ENCODE measurements at regions not wholly inside any gene's neighbourhood (a gene's known extent, or its start where the extent isn't known, plus 50 kb on each side); places are given as distances from the start of the nearest gene placed in this dataset.

- Histone ChIP-seq H3K4me1 (ENCODE audit: control insufficient read depth, insufficient read depth, low read length, unreplicated experiment) (peaks cover 3% of the 10 kb centered on the region), H3K27ac (ENCODE audit: low read depth, low read length) (no peak overlapping the region), H3K79me2 (ENCODE audit: control insufficient read depth, insufficient read depth, low read length, unreplicated experiment) (no peaks in the 10 kb centered on the region), H3K36me3 (ENCODE audit: insufficient read depth, low read length) (no peaks in the 10 kb centered on the region), H3K27me3 (ENCODE audit: insufficient read depth, low read length) (peaks cover 11% of the 10 kb centered on the region; the same call in 1 of the 2 replicates), H3K4me3 (ENCODE audit: low read depth, low read length) (no peak overlapping the region), H2AFZ (ENCODE audit: low read length, unreplicated experiment) (no peak overlapping the region)
Observed at GRCh38 chr1:244235157-244235556, 184.1 kb downstream of the ZBTB18 start.

GRCh38 chr1:244236101-244236500 lies 185.0 kb downstream of the ZBTB18 start:
- Histone ChIP-seq H3K36me3 (ENCODE audit: insufficient read depth, low read length) (no peaks in the 10 kb centered on the region), H3K79me2 (ENCODE audit: control insufficient read depth, insufficient read depth, low read length, unreplicated experiment) (no peaks in the 10 kb centered on the region), H3K4me1 (ENCODE audit: control insufficient read depth, insufficient read depth, low read length, unreplicated experiment) (peaks cover 3% of the 10 kb centered on the region), H3K4me3 (ENCODE audit: low read depth, low read length) (no peak overlapping the region), H3K27ac (ENCODE audit: low read depth, low read length) (no peak overlapping the region), H2AFZ (ENCODE audit: low read length, unreplicated experiment) (no peak overlapping the region), H3K27me3 (ENCODE audit: insufficient read depth, low read length) (peaks cover 11% of the 10 kb centered on the region; the same call in 1 of the 2 replicates)

- no peaks in the 10 kb centered on the region for H3K79me2 ChIP-seq (ENCODE audit: control insufficient read depth, insufficient read depth, low read length, unreplicated experiment)
- H3K36me3 ChIP-seq (ENCODE audit: insufficient read depth, low read length) = no peaks in the 10 kb centered on the region
- H3K27me3 ChIP-seq (ENCODE audit: insufficient read depth, low read length) = peaks cover 11% of the 10 kb centered on the region; the same call in 1 of the 2 replicates
- H3K4me3 ChIP-seq (ENCODE audit: low read depth, low read length) = no peak overlapping the region
- H3K4me1 ChIP-seq (ENCODE audit: control insufficient read depth, insufficient read depth, low read length, unreplicated experiment) = peaks cover 3% of the 10 kb centered on the region
- no peak overlapping the region for H2AFZ ChIP-seq (ENCODE audit: low read length, unreplicated experiment)
- H3K27ac ChIP-seq (ENCODE audit: low read depth, low read length) = no peak overlapping the region
Observed at GRCh38 chr1:244236721-244237120, 185.6 kb downstream of the ZBTB18 start.

GRCh38 chr1:244237445-244237844 lies 186.4 kb downstream of the ZBTB18 start:
- H3K79me2 ChIP-seq (ENCODE audit: control insufficient read depth, insufficient read depth, low read length, unreplicated experiment) = no peaks in the 10 kb centered on the region
- no peak overlapping the region for H3K27ac ChIP-seq (ENCODE audit: low read depth, low read length)

GRCh38 chr1:244239261-244239770 lies 188.2 kb downstream of the ZBTB18 start:
- H3K27me3 ChIP-seq (ENCODE audit: insufficient read depth, low read length) = peaks cover 3% of the 10 kb centered on the region; the same call in 1 of the 2 replicates
- no peak overlapping the region for H3K27ac ChIP-seq (ENCODE audit: low read depth, low read length)
- H3K79me2 ChIP-seq (ENCODE audit: control insufficient read depth, insufficient read depth, low read length, unreplicated experiment) = no peaks in the 10 kb centered on the region
- H2AFZ ChIP-seq (ENCODE audit: low read length, unreplicated experiment) = no peak overlapping the region
- H3K4me3 ChIP-seq (ENCODE audit: low read depth, low read length) = no peak overlapping the region
- no peaks in the 10 kb centered on the region for H3K36me3 ChIP-seq (ENCODE audit: insufficient read depth, low read length)
- H3K4me1 ChIP-seq (ENCODE audit: control insufficient read depth, insufficient read depth, low read length, unreplicated experiment) = no peaks in the 10 kb centered on the region

More at GRCh38 chr1:244237445-244237844, 186.4 kb downstream of the ZBTB18 start:
- Histone ChIP-seq H3K27me3 (ENCODE audit: insufficient read depth, low read length) (peaks cover 4% of the 10 kb centered on the region; the same call in 1 of the 2 replicates), H2AFZ (ENCODE audit: low read length, unreplicated experiment) (no peak overlapping the region), H3K4me1 (ENCODE audit: control insufficient read depth, insufficient read depth, low read length, unreplicated experiment) (no peaks in the 10 kb centered on the region), H3K4me3 (ENCODE audit: low read depth, low read length) (no peak overlapping the region), H3K36me3 (ENCODE audit: insufficient read depth, low read length) (no peaks in the 10 kb centered on the region)

- Histone ChIP-seq H3K79me2 (ENCODE audit: control insufficient read depth, insufficient read depth, low read length, unreplicated experiment) (no peaks in the 10 kb centered on the region), H3K4me1 (ENCODE audit: control insufficient read depth, insufficient read depth, low read length, unreplicated experiment) (no peaks in the 10 kb centered on the region), H2AFZ (ENCODE audit: low read length, unreplicated experiment) (no peak overlapping the region), H3K4me3 (ENCODE audit: low read depth, low read length) (no peak overlapping the region), H3K27me3 (ENCODE audit: insufficient read depth, low read length) (peaks cover 11% of the 10 kb centered on the region), H3K27ac (ENCODE audit: low read depth, low read length) (no peak overlapping the region), H3K36me3 (ENCODE audit: insufficient read depth, low read length) (no peaks in the 10 kb centered on the region)
Observed at GRCh38 chr1:244241438-244241837, 190.4 kb downstream of the ZBTB18 start.

- no peak overlapping the region for H3K4me3 ChIP-seq (ENCODE audit: low read depth, low read length)
- H3K4me1 ChIP-seq (ENCODE audit: control insufficient read depth, insufficient read depth, low read length, unreplicated experiment) = no peaks in the 10 kb centered on the region
- H2AFZ ChIP-seq (ENCODE audit: low read length, unreplicated experiment) = no peak overlapping the region
Observed at GRCh38 chr1:244242446-244242845, 191.4 kb downstream of the ZBTB18 start.

GRCh38 chr1:244246334-244246733 lies 195.3 kb downstream of the ZBTB18 start:
- H3K27ac ChIP-seq (ENCODE audit: low read depth, low read length) = no peak overlapping the region

More at GRCh38 chr1:244242446-244242845, 191.4 kb downstream of the ZBTB18 start:
- Histone ChIP-seq H3K27me3 (ENCODE audit: insufficient read depth, low read length) (peaks cover 11% of the 10 kb centered on the region), H3K36me3 (ENCODE audit: insufficient read depth, low read length) (no peaks in the 10 kb centered on the region), H3K27ac (ENCODE audit: low read depth, low read length) (no peak overlapping the region), H3K79me2 (ENCODE audit: control insufficient read depth, insufficient read depth, low read length, unreplicated experiment) (no peaks in the 10 kb centered on the region)

GRCh38 chr1:244248426-244248825 lies 197.3 kb downstream of the ZBTB18 start:
- Histone ChIP-seq H3K27ac (ENCODE audit: low read depth, low read length) (no peak overlapping the region), H3K4me3 (ENCODE audit: low read depth, low read length) (no peak overlapping the region)

More at GRCh38 chr1:244246334-244246733, 195.3 kb downstream of the ZBTB18 start:
- H3K4me1 ChIP-seq (ENCODE audit: control insufficient read depth, insufficient read depth, low read length, unreplicated experiment) = no peaks in the 10 kb centered on the region
- H3K4me3 ChIP-seq (ENCODE audit: low read depth, low read length) = no peak overlapping the region
- H3K36me3 ChIP-seq (ENCODE audit: insufficient read depth, low read length) = no peaks in the 10 kb centered on the region
- no peak overlapping the region for H2AFZ ChIP-seq (ENCODE audit: low read length, unreplicated experiment)
- H3K27me3 ChIP-seq (ENCODE audit: insufficient read depth, low read length) = peaks cover 11% of the 10 kb centered on the region
- H3K79me2 ChIP-seq (ENCODE audit: control insufficient read depth, insufficient read depth, low read length, unreplicated experiment) = no peaks in the 10 kb centered on the region

GRCh38 chr1:244252211-244252610 lies 199.5 kb downstream of the ADSS2 start:
- Histone ChIP-seq H3K36me3 (ENCODE audit: insufficient read depth, low read length) (no peaks in the 10 kb centered on the region), H3K4me1 (ENCODE audit: control insufficient read depth, insufficient read depth, low read length, unreplicated experiment) (no peaks in the 10 kb centered on the region)

More at GRCh38 chr1:244248426-244248825, 197.3 kb downstream of the ZBTB18 start:
- Histone ChIP-seq H3K79me2 (ENCODE audit: control insufficient read depth, insufficient read depth, low read length, unreplicated experiment) (no peaks in the 10 kb centered on the region), H3K36me3 (ENCODE audit: insufficient read depth, low read length) (no peaks in the 10 kb centered on the region), H3K27me3 (ENCODE audit: insufficient read depth, low read length) (peaks cover 11% of the 10 kb centered on the region), H2AFZ (ENCODE audit: low read length, unreplicated experiment) (no peak overlapping the region), H3K4me1 (ENCODE audit: control insufficient read depth, insufficient read depth, low read length, unreplicated experiment) (no peaks in the 10 kb centered on the region)

GRCh38 chr1:244254467-244254866 lies 197.2 kb downstream of the ADSS2 start:
- no peak overlapping the region for H2AFZ ChIP-seq (ENCODE audit: low read length, unreplicated experiment)
- no peaks in the 10 kb centered on the region for H3K36me3 ChIP-seq (ENCODE audit: insufficient read depth, low read length)
- no peak overlapping the region for H3K27ac ChIP-seq (ENCODE audit: low read depth, low read length)
- no peak overlapping the region for H3K4me3 ChIP-seq (ENCODE audit: low read depth, low read length)
- no peaks in the 10 kb centered on the region for H3K79me2 ChIP-seq (ENCODE audit: control insufficient read depth, insufficient read depth, low read length, unreplicated experiment)
- H3K4me1 ChIP-seq (ENCODE audit: control insufficient read depth, insufficient read depth, low read length, unreplicated experiment) = no peaks in the 10 kb centered on the region
- H3K27me3 ChIP-seq (ENCODE audit: insufficient read depth, low read length) = no peaks in the 10 kb centered on the region

More at GRCh38 chr1:244252211-244252610, 199.5 kb downstream of the ADSS2 start:
- Histone ChIP-seq H3K27ac (ENCODE audit: low read depth, low read length) (no peak overlapping the region), H3K27me3 (ENCODE audit: insufficient read depth, low read length) (no peaks in the 10 kb centered on the region), H3K4me3 (ENCODE audit: low read depth, low read length) (no peak overlapping the region), H3K79me2 (ENCODE audit: control insufficient read depth, insufficient read depth, low read length, unreplicated experiment) (no peaks in the 10 kb centered on the region), H2AFZ (ENCODE audit: low read length, unreplicated experiment) (no peak overlapping the region)

Measured in ACC112 (cell line).